GM21447 (cell line): ENCODE measurements at regions not wholly inside any gene's neighbourhood (a gene's known extent, or its start where the extent isn't known, plus 50 kb on each side); places are given as distances from the start of the nearest gene placed in this dataset.

Experiments used
- ATAC-seq: cut with Tn5 transposase; IDR thresholded peaks from one replicate; pipeline ENCODE4 v1.9.1; 2021; ENCODE audit not compliant: unreplicated experiment

GRCh38 chr7:68492359-68492690, 1106.0 kb upstream of the AUTS2 start:
- no peak for ATAC-seq

GRCh38 chr7:68503400-68503799, 1094.9 kb upstream of the AUTS2 start:
- no peak for ATAC-seq

GRCh38 chr7:68504716-68505115, 1093.6 kb upstream of the AUTS2 start:
- no peak for ATAC-seq

- no peak for ATAC-seq
These were observed 1092.6 kb upstream of the AUTS2 start for GRCh38 chr7:68505721-68506120.

GRCh38 chr7:68507668-68508067, 1090.6 kb upstream of the AUTS2 start:
- ATAC-seq: no peak

GRCh38 chr7:68509054-68509453, 1089.2 kb upstream of the AUTS2 start:
- ATAC-seq: no peak

- ATAC-seq: no peak
These were observed 1088.7 kb upstream of the AUTS2 start for GRCh38 chr7:68509603-68510002.

GRCh38 chr7:68511281-68511680, 1087.0 kb upstream of the AUTS2 start:
- ATAC-seq: no peak

GRCh38 chr7:68512466-68512865, 1085.8 kb upstream of the AUTS2 start:
- ATAC-seq: no peak

GRCh38 chr7:68518060-68518459, 1080.2 kb upstream of the AUTS2 start:
- ATAC-seq: no peak

- ATAC-seq: no peak
These were observed 1074.1 kb upstream of the AUTS2 start for GRCh38 chr7:68524126-68524525.

- ATAC-seq: no peak
These were observed 1069.1 kb upstream of the AUTS2 start for GRCh38 chr7:68529221-68529620.

- ATAC-seq: no peak
These were observed 1063.0 kb upstream of the AUTS2 start for GRCh38 chr7:68535266-68535665.

GRCh38 chr7:68537051-68537773, 1061.1 kb upstream of the AUTS2 start:
- no peak for ATAC-seq

GRCh38 chr7:68537774-68538071, 1060.6 kb upstream of the AUTS2 start:
- no peak for ATAC-seq

GRCh38 chr7:68542831-68543230, 1055.4 kb upstream of the AUTS2 start:
- no peak for ATAC-seq

GRCh38 chr7:68544851-68545250, 1053.4 kb upstream of the AUTS2 start:
- no peak for ATAC-seq

GRCh38 chr7:68547181-68547580, 1051.1 kb upstream of the AUTS2 start:
- ATAC-seq: no peak

- no peak for ATAC-seq
These were observed 1050.5 kb upstream of the AUTS2 start for GRCh38 chr7:68547799-68548198.

- ATAC-seq: no peak
These were observed 1048.2 kb upstream of the AUTS2 start for GRCh38 chr7:68550027-68550426.

- no peak for ATAC-seq
These were observed 1047.6 kb upstream of the AUTS2 start for GRCh38 chr7:68550635-68551034.

GRCh38 chr7:68556537-68556936, 1041.7 kb upstream of the AUTS2 start:
- no peak for ATAC-seq

GRCh38 chr7:68559518-68559917, 1038.8 kb upstream of the AUTS2 start:
- no peak for ATAC-seq
